ENCODE measurements at regions not wholly inside any gene's neighbourhood (a gene's known extent, or its start where the extent isn't known, plus 50 kb on each side); places are given as distances from the start of the nearest gene placed in this dataset.

GRCh38 chr5:8961956-8962355, 583.9 kb downstream of the SEMA5A start:
- no peak for DNase-seq (ENCODE audit: low read depth)

- no peak for DNase-seq (ENCODE audit: low read depth)
These were observed 564.9 kb downstream of the SEMA5A start for GRCh38 chr5:8981016-8981415.

GRCh38 chr5:8981496-8981895, 564.4 kb downstream of the SEMA5A start:
- DNase-seq (ENCODE audit: low read depth), result no peak

GRCh38 chr5:8984386-8984785, 561.5 kb downstream of the SEMA5A start:
- no peak for DNase-seq (ENCODE audit: low read depth)
